Germinal center (tissue), 1 donor: ENCODE measurements at regions not wholly inside any gene's neighbourhood (a gene's known extent, or its start where the extent isn't known, plus 50 kb on each side); places are given as distances from the start of the nearest gene placed in this dataset.

Experiments
- DNase-seq: peaks from one replicate; pipeline ENCODE4 v3.0.0; 2012; ENCODE audit warnings: mixed read lengths, low spot score

DNA sequence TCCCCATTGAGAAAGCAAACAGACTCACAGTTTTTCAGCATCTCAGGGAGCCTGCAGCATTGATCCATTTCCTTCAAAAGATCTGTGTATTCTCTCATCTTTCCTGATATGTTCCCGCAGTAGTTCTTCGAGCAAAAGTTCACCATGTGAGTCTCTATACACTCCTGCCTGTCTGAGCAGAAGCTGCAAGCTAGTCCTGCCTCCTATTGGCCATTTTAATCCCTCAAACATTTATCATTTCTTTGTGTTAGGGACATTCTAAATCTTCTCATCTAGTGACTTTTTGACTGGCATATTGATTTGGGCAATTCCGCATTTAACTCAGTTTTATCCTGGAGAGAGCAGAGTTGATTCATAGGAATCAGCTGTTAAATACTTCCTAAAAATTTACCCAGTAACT, 660.4 kb upstream of the KLF12 start:
- no peak for DNase-seq

DNA sequence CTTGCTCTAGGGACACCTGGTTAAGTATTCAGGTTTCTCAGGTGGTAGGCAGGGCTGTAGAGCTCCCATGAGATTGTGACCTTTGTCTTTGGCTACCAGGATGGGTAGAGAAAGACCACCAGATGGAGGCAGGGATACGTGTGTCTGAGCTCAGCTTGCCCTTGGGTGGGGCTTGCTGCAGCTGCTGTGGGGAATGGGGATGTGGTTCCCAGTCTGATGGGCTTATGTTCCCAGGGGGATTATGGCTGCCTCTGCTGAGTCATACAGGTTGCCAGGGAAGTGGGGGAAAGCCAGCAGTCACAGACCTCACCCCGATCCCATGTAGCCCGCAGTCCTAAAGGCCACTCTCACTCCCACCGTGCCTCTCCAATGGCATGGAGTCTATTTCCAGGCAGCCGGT, 659.9 kb upstream of the KLF12 start:
- no peak for DNase-seq

DNA sequence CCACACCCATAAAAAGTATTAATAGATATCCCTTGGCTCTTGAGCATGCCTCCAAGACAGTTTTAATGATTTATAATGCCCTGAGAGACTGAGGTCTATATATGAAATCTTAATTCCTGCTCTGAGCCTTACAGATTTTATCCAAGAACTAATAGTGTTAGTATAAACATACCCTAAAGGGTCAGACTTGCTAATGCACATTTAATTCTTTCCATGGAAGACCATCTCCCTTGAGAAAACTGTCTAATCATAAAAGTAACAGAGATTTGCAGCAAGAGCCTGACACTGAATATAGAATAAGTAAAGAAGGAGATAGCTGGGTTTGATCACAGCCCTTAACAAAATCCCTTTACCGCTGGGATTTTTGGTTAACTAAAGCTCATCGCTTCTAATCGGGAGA, 650.8 kb upstream of the KLF12 start:
- no peak for DNase-seq

DNA sequence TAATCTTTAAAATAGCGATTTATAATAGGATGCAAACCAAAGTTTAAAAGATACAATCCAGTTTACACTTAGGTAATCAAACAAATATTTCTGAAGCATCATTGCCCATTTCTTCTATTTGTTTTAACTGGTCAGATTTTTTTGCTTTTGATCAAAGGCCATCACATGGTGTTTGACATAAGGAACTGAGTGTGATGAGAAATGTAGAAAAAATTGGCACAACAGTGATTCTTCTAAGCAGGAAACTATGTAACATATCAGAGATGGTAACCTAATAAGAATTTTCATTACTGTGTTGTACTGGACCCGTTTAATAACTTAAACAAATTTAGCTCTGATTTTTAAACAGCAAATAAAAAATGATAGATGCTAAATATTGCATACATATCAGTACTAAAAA, 644.7 kb upstream of the KLF12 start:
- DNase-seq: no peak

DNA sequence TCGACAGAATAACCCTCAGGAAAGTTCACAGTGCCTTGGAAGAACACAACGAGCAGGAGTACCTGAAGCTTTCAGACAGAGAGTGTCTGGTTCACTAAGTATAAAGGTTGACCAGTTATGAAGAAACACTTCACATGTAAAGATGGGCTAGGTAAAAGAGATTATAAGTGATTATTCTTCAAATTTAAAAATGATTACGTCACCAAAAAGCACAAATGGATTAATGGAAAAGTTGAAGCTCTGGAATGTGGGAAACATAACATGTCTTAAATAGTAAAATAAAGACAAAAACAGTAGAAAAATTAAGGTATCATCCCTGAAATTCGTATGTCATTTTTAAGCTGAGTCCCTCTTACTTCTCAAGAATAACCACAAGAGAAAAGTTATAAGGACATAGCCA, 643.9 kb upstream of the KLF12 start:
- no peak for DNase-seq

DNA sequence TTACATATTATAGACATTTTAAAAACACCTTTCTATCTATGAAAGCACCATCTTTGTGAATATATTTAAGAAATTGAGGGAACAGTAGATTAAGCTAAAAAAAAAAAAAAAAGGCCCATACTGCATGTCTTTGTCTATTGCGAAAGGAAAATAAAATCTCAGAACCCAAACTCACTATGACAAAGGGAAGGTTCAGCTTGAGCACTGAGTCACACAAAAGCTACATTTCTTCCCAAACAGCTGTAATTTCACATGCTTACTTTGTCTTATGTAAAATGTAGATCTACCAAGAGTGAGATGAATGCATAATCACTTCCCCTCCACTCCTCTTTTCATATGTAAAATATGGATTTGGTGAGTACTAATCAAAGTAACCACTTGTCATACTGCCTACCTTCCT, 640.1 kb upstream of the KLF12 start:
- no peak for DNase-seq

DNA sequence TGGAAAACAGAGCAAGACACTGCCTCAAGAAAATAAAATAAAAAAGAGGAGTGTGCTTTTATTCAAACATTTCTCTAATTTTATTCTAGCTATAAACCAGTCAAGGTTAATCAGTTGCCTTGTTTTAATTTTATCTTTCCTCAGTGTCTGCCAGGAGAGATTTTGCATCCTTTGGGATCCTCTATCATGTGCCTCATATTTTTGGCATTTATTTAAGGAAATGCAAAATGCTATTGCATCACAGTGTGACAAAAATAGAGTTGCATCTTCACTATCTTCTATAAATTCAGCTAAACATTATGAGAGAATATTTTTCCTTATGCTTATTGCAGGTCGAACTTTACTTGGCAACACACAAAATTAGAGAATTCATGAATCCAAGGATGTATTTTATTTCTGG, 639.0 kb upstream of the KLF12 start:
- DNase-seq: no peak

DNA sequence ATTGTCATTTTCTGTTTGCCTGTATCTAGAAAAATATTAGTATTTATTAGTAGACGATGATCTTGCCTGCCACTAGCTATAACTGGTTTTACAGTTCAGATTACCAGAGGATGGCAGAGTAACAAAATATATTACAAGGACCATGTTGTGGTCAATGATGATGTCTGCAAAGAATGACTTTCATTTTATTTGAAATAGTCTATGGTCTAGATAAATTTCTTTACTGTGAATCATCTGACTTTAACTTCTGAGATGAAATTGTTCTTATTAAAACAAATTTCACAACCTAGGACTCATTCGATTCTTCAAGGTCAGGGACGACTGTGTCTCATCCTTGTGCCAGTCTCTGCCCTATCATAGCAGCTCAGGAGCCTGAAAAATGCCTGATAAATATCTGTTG, 637.8 kb upstream of the KLF12 start:
- no peak for DNase-seq

DNA sequence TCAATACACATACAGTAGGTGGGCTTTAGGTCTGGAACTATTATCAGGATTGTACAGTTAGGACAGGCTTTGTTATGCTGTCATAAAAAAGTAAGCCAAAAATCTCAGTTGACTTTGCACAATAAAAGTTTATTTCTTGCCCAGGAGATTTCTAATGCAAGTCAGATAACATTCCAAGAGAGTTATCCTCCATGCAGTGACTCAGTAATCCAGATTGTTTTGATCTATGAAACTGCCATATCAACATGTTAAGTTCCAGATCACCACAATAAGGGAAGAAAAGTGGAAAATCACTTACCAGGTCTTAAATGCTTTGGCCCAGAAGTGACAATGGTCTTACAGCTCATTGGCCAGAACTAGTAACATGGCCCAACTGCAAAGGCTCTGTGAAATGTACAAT, 636.2 kb upstream of the KLF12 start:
- no peak for DNase-seq

DNA sequence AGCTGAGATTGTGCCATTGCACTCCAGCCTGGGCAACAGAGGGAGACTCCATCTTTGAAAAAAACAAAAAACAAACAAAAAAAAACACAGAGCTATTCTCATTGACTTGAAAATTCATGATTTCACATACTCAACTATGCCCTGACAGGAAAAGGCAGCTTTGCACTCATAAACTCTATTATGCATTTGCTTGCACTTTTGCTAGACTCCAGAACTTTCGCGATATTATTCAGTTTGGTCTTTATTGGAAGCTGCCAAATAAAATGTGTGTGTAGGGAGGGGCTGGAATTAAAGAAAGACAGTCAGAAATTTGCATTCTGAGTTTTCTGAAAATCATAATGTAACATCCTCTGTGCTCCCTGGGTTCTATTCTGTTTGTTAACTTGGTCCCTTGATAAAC, 635.1 kb upstream of the KLF12 start:
- DNase-seq: no peak

DNA sequence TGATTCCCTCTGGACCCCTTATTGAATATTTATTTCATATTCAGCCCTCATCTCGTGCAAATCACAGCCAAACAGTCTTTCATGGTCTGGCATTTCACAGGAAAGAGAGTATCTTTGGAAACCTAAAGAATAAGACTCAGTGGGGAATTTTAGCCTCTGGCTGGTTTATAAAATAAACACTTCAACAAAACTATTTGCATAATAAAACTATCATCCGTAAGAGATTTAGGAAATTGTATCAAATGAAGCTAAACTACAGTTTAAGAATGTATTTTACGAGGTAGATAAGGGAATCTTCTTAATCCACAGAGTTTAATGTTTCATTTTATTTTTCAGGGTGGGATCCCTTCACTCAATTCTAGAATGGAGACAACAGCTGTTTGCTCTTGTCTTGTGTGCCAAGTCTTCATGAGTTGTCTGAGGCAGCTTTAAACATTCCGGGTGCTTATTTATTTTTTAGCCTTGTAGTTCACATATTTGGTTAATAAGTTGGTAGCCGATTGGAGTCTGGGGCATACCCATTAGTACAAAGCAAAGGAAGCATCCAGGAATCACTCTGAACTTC, 634.4 kb upstream of the KLF12 start:
- no peak for DNase-seq

DNA sequence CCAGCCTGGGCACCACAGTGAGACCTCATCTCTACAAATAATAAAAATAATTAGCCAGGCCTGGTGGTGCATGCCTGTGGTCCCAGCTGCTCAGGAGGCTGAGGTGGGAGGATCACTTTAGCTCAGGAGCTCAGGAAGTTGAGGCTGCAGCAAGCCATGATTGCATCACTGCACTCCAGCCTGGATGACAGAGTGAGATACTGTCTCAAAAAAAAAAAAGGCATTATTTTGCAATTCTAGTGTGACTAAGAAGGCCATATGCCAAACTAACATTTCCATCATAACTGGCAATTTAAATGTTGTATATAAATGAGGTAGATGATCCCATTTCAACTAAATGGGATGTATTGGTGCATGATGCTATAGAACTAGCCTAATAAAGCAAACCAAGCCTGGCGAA, 632.8 kb upstream of the KLF12 start:
- no peak for DNase-seq

DNA sequence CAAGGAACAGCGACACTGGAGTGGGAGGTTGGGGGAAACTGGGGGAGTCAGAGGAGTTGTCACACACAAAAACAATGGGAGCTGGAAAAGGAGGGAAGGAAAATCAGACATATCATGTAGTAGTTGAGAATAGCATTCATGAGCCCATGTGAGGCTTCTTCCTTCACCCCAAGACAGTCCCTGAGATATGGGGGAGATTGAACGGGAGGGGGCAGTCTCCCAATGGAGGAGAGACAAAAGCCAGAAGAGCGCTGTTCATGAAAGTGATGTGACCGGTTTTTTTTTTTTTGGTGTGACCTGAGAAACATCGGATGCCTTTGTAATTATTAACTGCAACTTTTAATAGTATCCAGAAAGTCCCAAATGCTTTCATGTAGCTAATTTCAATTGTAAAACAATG, 631.8 kb upstream of the KLF12 start:
- no peak for DNase-seq

DNA sequence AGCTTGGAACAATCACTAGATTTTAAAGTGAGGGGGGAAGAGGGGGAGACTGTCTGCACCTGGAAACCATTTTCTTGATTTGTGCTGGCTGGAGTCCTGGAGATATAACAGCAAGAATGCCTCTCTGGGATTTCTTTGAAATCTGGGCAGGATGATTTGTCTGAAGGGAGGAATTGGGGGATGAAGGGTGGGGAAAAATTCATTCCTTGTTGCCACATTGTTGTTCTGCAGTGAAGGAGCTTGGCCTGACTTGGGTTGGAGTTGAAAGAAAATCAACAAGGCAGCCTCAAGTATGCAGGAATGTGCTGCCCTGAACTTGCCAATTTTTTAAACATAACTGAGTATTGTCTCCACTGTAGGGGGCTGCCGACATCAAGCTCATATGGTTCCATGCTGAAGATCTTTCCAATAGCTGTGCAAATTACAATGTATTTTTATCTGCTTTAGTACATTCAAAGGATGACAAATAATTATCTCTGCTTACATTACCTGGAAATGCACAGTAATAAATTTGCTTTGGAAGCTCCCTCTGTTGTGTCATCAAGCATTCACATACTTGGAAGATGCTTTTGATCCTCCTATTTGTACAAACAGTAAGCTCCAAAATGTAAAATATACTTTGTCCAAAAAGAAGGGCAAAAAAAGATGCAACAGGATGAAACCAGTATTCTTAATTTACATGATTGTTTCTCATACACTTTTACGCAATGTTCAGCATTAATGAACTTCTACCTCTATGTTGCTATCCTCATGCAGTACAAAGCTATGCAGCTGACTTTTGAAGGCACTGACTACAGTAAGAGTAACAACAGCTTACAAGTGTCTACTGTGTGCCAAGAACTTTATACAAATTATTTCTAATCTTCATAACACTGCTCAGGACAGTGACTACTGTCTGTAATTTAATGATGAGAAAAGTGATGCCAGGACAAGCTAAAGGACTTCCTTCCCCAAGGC, 627.9 kb upstream of the KLF12 start:
- DNase-seq: no peak

DNA sequence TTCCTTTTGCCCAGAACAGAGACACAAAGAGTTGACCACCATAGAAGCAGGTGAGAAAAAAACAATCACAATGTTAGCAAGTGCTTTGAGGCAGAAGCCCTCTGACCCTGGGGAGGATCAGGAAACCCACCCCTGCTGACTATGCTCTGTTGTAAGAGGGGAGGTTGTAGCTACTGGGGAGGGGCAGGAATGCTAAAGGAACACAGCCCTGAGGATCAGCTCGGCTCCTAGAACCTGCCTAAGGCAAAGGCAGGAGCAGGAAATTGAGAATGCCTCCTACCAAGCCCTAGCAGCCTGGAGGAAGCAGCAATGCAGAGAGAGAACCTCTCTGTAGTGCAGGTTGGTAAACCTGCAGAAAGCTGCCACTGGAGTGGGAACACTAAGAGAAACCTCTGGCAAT, 624.0 kb upstream of the KLF12 start:
- no peak for DNase-seq

DNA sequence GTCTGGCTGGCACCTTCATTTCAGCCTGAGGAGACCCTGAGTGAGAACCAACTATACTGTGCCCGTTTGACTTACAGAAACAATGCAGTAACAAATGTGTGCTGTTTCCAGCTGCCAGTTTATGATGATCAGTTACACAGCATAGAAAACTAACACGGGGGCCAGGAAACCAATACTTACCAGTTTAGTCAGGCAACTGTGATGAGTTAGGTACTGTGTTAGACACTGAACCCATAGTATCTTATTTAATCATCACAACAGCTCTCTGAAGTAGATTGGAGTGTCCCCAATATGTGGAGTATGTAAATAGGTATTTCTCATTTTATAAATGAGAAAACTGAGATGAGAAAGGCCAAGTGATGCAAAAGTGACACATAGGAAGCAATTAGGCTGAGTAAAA, 620.9 kb upstream of the KLF12 start:
- DNase-seq: no peak

DNA sequence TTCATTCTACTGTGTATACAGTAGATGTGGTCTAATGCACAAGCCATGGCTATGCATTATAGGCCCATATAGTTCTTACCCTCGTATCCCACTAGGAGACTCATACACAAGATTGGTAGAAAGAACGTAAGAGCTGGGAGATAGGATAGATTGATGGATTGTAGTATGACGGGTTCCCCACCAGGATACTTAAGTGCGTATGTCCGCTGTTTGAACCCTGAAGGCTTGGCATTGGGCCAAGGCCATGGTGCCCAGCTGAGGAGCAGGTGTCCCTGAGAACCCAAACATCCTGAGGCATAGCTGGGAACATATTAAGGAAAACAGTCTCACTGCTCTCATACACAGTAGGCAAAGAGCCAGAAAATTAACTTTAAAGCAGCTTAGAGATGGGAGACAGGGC, 617.5 kb upstream of the KLF12 start:
- DNase-seq: no peak

DNA sequence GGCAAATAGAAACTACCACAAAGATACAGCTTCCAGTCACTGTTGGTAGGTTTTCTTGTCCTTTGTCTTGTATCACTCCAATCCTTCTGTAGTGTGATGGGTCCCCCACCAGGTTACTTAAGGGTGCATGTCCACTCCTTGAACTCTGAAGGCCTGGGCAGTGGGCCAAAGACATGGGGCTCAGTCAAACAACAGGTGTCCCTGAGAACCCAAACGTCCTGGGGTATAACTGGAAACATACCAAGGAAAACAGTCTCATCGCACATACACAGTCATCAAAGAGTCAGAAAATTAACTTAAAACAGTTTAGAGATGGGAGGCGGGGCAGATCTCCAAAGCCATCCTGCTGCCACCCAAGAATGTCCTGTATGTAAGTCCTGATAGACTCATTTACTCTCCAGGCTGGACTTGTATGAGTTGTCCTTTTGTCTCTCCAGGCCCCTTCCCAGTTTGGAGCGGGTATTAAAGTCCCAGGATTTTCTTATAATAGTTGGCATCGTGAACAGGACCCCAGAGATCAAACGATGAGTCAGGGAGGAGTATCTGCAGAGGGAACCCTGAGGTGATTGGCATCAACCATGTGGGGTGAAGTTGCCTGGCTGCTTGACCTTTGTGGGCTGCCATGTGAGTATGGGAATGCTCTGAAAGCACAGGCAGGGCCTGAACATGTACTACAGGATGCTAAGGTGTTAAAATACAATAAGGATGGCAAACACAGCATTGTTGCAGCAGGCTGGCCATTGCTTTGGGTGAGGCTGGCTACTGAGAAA, 613.2 kb upstream of the KLF12 start:
- DNase-seq: no peak

DNA sequence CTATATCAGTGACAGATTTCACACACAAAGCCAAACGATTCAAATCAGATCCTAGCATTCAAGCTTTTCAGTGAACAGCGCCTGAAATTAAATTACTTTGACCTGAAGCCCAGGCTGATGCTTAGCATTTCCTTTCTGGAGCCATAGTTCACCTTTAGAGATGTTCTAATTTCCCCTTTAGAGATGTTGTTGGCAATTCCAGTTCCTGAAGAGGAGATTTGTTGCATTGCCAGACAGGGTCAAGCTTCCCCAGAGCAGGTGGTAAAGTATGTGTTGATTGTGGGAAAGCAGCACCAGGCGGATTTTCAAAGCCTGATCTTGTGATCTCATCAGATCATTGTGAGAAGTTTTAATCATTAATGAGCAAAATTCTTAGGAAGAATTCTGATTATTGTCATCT, 609.8 kb upstream of the KLF12 start:
- DNase-seq: no peak

DNA sequence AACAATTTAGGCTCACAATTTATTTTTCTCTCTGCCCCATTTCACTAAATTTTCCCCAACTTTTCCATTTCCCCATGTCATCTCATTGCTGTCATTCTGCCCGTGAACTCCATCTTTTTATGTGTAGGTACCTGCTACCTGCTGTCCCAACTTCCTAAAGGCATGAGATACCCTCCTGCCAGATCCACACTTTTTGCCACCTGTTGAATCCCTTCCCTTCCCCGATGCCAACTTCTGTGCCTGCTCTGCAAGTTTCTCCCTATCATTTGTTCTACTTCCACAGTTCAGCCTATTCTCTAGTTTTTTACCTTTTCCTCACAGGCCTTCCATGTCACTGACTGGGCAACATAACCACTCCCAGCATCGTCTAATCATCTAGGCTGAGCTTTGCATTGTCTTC, 607.5 kb upstream of the KLF12 start:
- DNase-seq: no peak

DNA sequence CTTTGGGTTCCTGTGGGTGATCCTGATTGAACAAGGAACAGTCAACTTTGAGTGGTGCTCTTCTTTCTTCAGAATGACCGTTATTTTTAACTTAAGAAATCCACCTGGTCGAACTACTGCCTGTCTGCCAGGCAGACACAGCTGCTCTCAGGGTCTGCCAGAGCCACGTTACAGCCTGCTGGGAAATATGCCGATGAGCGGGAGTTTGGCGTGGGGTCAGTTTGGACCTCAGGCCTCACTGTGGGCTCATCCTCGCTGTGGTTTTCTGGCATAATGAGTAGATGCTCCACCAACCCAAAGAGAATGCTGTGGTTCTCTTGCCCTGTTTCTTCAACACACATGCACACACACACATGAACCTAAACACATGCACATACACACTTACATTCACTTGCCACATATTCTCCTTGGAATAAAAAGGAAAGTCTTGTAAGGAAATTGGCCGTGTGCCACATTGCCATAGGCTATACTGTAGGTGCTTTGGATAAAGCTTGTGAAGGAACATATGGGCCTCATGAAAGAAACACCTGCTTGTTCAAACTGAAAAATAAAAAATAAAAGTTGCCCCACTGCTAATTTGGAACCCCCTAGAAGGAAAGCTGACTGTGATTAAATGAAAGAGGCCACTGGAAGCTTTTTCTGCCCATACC, 598.7 kb upstream of the KLF12 start:
- no peak for DNase-seq

DNA sequence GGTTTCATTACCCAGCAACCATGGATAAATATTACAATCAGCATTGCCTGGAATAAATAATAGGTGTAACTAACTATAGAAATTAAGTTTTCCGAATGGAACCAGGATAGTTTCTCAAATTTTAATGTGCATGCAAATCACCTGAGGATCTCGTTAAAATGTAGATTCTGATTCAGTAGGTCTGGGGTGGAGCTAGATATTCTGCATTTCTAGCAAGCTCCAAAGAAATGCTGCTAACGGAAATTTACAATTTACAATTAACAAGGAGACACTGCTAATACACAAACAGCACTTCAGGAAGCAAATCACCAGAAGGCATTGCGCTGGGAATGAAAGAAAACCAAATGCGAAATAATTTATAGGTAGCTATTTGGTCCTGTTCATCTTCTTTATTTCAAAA, 597.5 kb upstream of the KLF12 start:
- DNase-seq: no peak
